ENCODE measurements at regions not wholly inside any gene's neighbourhood (a gene's known extent, or its start where the extent isn't known, plus 50 kb on each side); places are given as distances from the start of the nearest gene placed in this dataset.

GRCh38 chr3:86152620-86153019, 838.3 kb downstream of the VGLL3 start:
- TF ChIP-seq ZSCAN18 (CRISPR knock-in tag; IDR thresholded peaks at IDR 0.05) (no peak), MAX (CRISPR knock-in tag; IDR thresholded peaks at IDR 0.05) (no peak), CTCF (IDR thresholded peaks at IDR 0.05) (no peak), HMGXB4 (CRISPR knock-in tag; IDR thresholded peaks at IDR 0.05) (no peak), NR2C2 (CRISPR knock-in tag; IDR thresholded peaks at IDR 0.05) (no peak), NR3C1 (CRISPR knock-in tag; conservative IDR thresholded peaks at IDR 0.05; ENCODE audit: low read depth) (no peak), CREB1 (CRISPR knock-in tag; IDR thresholded peaks at IDR 0.05) (no peak), FOXJ3 (CRISPR knock-in tag; IDR thresholded peaks at IDR 0.05; ENCODE audit: borderline replicate concordance) (no peak)

Data from WTC11 (cell line).